Panc1 (cell line): ENCODE measurements at regions not wholly inside any gene's neighbourhood (a gene's known extent, or its start where the extent isn't known, plus 50 kb on each side); places are given as distances from the start of the nearest gene placed in this dataset.

Source experiments
- ATAC-seq: fragments of 200-7000 bp; cut with Tn5 transposase; 2 replicates; pipeline ENCODE4 v1.9.1; 2020; ENCODE audit warnings: mild to moderate bottlenecking, moderate library complexity
- BruUV-seq: library from RNA; stranded (reverse); fragments of 400-500 nt; replicated peaks from 2 replicates; lab custom pipeline; 2021; lab: Mats Ljungman, UMichigan
- CTCF ChIA-PET: fragments of 300-600 bp; sonication (Branson Sonifier 250); formaldehyde crosslinking; loops from one replicate; lab custom pipeline; 2022; ENCODE audit warnings: antibody characterized with exemption; lab: Charles Lee
- POLR2A ChIA-PET: fragments of 300-600 bp; sonication (Branson Sonifier 250); formaldehyde crosslinking; loops from one replicate; lab custom pipeline; 2022; ENCODE audit warnings: antibody characterized with exemption; lab: Charles Lee
- DNase-seq: peaks from one replicate; pipeline ENCODE4 v3.0.0-alpha.2; 2010; ENCODE audit warnings: low read depth, low spot score
- H3K27ac ChIP-seq: 2 replicates; pipeline ENCODE4 v1.5.1; 2011; ENCODE audit warnings: mild to moderate bottlenecking, low read length, inconsistent platforms
- H3K27me3 ChIP-seq: fragments of 200-500 bp; sonication (Bioruptor generic); 2 replicates; pipeline ENCODE4 v1.6.0; 2014; ENCODE audit warnings: low read length, inconsistent platforms; ENCODE audit not compliant: control insufficient read depth, insufficient read depth
- H3K36me3 ChIP-seq: fragments of 200-500 bp; sonication (Bioruptor generic); 2 replicates; pipeline ENCODE4 v1.5.1; 2014; ENCODE audit warnings: inconsistent platforms, mild to moderate bottlenecking, low read length, moderate library complexity; ENCODE audit not compliant: control insufficient read depth, insufficient read depth
- H3K4me1 ChIP-seq: 2 replicates; pipeline ENCODE4 v1.5.1; 2011; ENCODE audit warnings: inconsistent platforms, mild to moderate bottlenecking, low read length, moderate library complexity; ENCODE audit not compliant: control insufficient read depth, insufficient read depth
- H3K4me3 ChIP-seq, 2 experiments: 2 replicates each; pipeline ENCODE4 v1.5.1; 2011 to 2012; ENCODE audit warnings: low read depth in 2 of 2, low read length in 2 of 2, mild to moderate bottlenecking in 2 of 2, inconsistent platforms in 1 of 2, moderate library complexity in 1 of 2
- H3K9me3 ChIP-seq: fragments of 200-500 bp; sonication (Bioruptor generic); 2 replicates; pipeline ENCODE4 v1.5.1; 2014; ENCODE audit warnings: low read depth, mild to moderate bottlenecking, inconsistent platforms, low read length, moderate library complexity; ENCODE audit not compliant: control insufficient read depth, insufficient read depth
- CTCF ChIP-seq: fragments of 450-650 bp; IDR thresholded peaks from 2 replicates; pipeline ENCODE4 v1.5.1; 2017; ENCODE audit warnings: mild to moderate bottlenecking
- POLR2AphosphoS5 ChIP-seq: IDR thresholded peaks from 2 replicates; pipeline ENCODE4 v1.6.1; 2012; ENCODE audit warnings: mild to moderate bottlenecking, low read depth, low read length, moderate library complexity
- REST ChIP-seq, 2 experiments: IDR thresholded peaks; 2 replicates each; pipeline ENCODE4 v1.6.1; 2011 to 2012; ENCODE audit warnings: low read depth in 2 of 2, control low read depth in 1 of 2, low read length in 1 of 2, mild to moderate bottlenecking in 1 of 2, moderate library complexity in 1 of 2; ENCODE audit not compliant: insufficient read depth in 1 of 2
- SIN3A ChIP-seq: IDR thresholded peaks from 2 replicates; pipeline ENCODE4 v1.6.1; 2012; ENCODE audit warnings: low read depth, mild to moderate bottlenecking, low read length, moderate library complexity, borderline replicate concordance; ENCODE audit not compliant: insufficient read depth
- TCF7L2 ChIP-seq: IDR thresholded peaks from 2 replicates; pipeline ENCODE4 v1.6.1; 2011; ENCODE audit warnings: mild to moderate bottlenecking, low read depth, low read length, inconsistent platforms
- in situ Hi-C: cut with HindIII; loops from 2 replicates; pipeline ENCODE4 v1.10.0; 2016; ENCODE audit warnings: low sequenced_read_pairs, low pct_unique_long_range_greater_than_20kb
- intact Hi-C: fragments of 100-400 bp; cut with micrococcal nuclease; formaldehyde crosslinking; loops from one replicate; pipeline ENCODE4 v1.10.0; 2022; ENCODE audit not compliant: unreplicated experiment

- BruUV-seq: no TSS peak
- ATAC-seq: no peak
- H3K27me3 ChIP-seq: no peaks in the 10 kb centered on the region
Observed at GRCh38 chr14:104440297-104440956, 139.1 kb upstream of the C14orf180 start.

More at GRCh38 chr14:104440297-104440956, 139.1 kb upstream of the C14orf180 start:
- in situ Hi-C loops (no loop called here), intact Hi-C loops (no loop called here)
- ChIA-PET CTCF (no interaction called here), POLR2A (no interaction called here)
- no peaks in the 10 kb centered on the region for H3K36me3 ChIP-seq
- no peaks in the 10 kb centered on the region for H3K9me3 ChIP-seq
- no peaks in the 10 kb centered on the region for H3K4me1 ChIP-seq
- H3K4me3 ChIP-seq: no peak overlapping the region
- DNase-seq: no peak
- TF ChIP-seq TCF7L2 (no peak), SIN3A (no peak), POLR2AphosphoS5 (no peak), CTCF (no peak), REST (IDR thresholded peaks at IDR 0.05; ENCODE audit: insufficient read depth in 1 of 2, low read depth in 2 of 2, low read length in 1 of 2) (no peak)
- no peak overlapping the region for H3K27ac ChIP-seq
